ENCODE measurements at regions not wholly inside any gene's neighbourhood (a gene's known extent, or its start where the extent isn't known, plus 50 kb on each side); places are given as distances from the start of the nearest gene placed in this dataset.
A peak's percentile ranks its signal among the peaks of the same experiment; 100 is the strongest.
"Not testable (repeated sequence)": the region's sequence is repeated elsewhere in the genome, so short reads cannot be mapped to it uniquely, and the experiment has no call there.

DNA sequence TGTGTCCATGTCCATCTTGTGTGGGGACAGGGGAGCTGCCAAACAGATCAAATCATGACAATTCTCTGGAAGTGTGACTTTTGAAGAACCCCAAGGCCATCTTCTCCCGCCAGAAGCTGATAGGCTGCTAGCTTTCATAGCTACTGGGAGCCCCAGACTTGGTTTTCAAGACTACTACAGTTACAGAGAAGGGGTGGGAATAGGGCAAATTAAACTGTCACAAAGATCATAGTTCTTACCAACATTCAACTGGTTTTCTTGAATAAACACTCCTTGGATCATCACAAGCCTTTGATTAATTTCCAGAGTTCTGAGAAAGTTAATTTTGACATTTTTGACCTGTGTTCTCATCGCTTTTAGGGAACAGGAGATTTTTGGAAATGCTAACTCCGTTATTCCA, 67.8 kb upstream of the FARP1 start:
- no peak for DNase-seq

GRCh38 chr13:98076309-98076708, 66.6 kb upstream of the FARP1 start:
- not testable (repeated sequence) for DNase-seq

DNA sequence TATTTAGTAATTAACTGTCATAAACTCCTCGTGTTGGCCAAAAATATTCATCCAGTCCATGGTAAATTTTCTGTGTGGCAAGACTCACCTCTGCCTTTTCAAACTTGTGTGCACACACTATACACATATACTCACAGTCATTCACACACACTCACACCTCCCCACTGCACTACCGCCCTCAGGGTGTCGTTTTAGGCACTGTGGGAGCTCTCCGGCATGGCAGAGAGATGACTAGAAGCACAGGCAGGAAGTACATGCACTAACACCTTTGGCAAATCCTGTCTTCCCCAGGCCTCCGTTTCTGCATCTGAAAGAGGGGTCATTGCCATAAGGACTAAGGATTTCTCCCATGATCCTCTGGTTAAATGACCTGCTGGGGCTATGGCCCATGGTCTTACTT, 62.6 kb upstream of the FARP1 start:
- DNase-seq: no peak

- peak; percentile 97 for DNase-seq
Observed at GRCh38 chr13:98083507-98083906, 59.4 kb upstream of the FARP1 start.

- peak; percentile 18 for DNase-seq
Observed at GRCh38 chr13:98083936-98084335, 59.0 kb upstream of the FARP1 start.

DNA sequence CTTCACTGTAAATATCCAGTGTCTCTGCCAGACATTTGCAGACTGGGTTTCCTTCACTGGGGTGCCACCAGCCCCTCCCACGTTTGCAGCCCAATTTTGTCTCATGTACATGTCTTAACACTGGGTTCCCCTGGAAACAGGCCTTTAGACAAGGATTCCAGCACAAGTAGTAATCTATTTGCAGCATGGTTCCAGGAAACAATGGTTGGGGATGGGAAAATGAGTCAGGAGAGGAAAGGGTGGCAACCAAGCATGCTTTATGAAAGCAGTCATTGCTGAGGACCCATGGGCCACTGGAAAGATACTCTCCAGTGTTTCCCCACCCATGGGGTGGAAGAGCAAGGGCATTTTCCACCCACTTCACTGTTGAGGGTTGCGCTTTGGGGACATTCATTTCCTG, 53.6 kb upstream of the FARP1 start:
- peak; percentile 76 for DNase-seq

DNA sequence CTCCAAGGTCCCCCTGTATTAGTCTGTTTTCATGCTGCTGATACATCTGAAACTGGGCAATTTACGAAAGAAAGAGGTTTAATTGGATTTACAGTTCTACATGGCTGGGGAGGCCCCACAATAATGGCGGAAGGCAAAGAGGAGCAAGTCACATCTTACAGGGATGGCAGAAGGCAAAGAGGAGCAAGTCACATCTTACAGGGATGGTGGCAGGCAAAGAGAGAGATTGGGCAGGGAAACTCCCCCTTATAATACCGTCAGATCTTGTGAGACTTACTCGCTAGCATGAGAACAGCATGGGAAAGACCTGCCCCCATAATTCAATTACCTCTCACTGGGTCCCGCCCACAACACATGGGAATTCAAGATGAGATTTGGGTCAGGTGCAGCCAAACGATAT, 50.0 kb upstream of the FARP1 start:
- no peak for DNase-seq

Measured in fibroblast of skin of right quadriceps (primary cell).